GM23338 (cell line): ENCODE measurements at regions not wholly inside any gene's neighbourhood (a gene's known extent, or its start where the extent isn't known, plus 50 kb on each side); places are given as distances from the start of the nearest gene placed in this dataset.

Source experiments
- ATAC-seq: fragments of 200-7000 bp; cut with Tn5 transposase; 3 replicates; pipeline ENCODE4 v1.9.1; 2020
- DNase-seq: peaks from one replicate; pipeline ENCODE4 v3.0.0-alpha.2; 2015; ENCODE audit warnings: low spot score
- H2AFZ ChIP-seq: fragments of 200-600 bp; sonication (generic); 2 replicates; pipeline ENCODE4 v1.8.0; 2016; ENCODE audit warnings: antibody characterized with exemption, mild to moderate bottlenecking, moderate library complexity
- H3F3A ChIP-seq: fragments of 200-600 bp; sonication (generic); replicated peaks from 2 replicates; pipeline ENCODE4 v1.8.0; 2017; ENCODE audit warnings: antibody characterized with exemption, mixed run types, low read depth
- H3K27ac ChIP-seq: fragments of 200-600 bp; sonication (generic); 2 replicates; pipeline ENCODE4 v1.6.1; 2016; ENCODE audit warnings: low read depth
- H3K27me3 ChIP-seq: fragments of 200-600 bp; sonication (generic); 2 replicates; pipeline ENCODE4 v1.8.0; 2016; ENCODE audit warnings: mild to moderate bottlenecking, mixed run types, moderate library complexity; ENCODE audit not compliant: insufficient read depth
- H3K36me3 ChIP-seq: fragments of 200-600 bp; sonication (generic); 2 replicates; pipeline ENCODE4 v1.8.0; 2016; ENCODE audit warnings: mild to moderate bottlenecking; ENCODE audit not compliant: insufficient read depth
- H3K4me1 ChIP-seq: fragments of 200-600 bp; sonication (generic); 2 replicates; pipeline ENCODE4 v1.8.0; 2016; ENCODE audit warnings: mild to moderate bottlenecking, moderate library complexity; ENCODE audit not compliant: insufficient read depth
- H3K4me2 ChIP-seq: fragments of 200-600 bp; sonication (generic); 2 replicates; pipeline ENCODE4 v1.7.1; 2017; ENCODE audit warnings: mixed run types
- H3K4me3 ChIP-seq: fragments of 200-600 bp; sonication (generic); 2 replicates; pipeline ENCODE4 v1.6.1; 2016; ENCODE audit warnings: mixed run types
- H3K79me2 ChIP-seq: fragments of 200-600 bp; sonication (generic); replicated peaks from 2 replicates; pipeline ENCODE4 v1.8.0; 2017; ENCODE audit warnings: mild to moderate bottlenecking; ENCODE audit not compliant: insufficient read depth
- H3K9me2 ChIP-seq: fragments of 200-600 bp; sonication (generic); 2 replicates; pipeline ENCODE4 v1.8.0; 2017; ENCODE audit not compliant: insufficient read depth
- H4K20me1 ChIP-seq: fragments of 200-600 bp; sonication (generic); replicated peaks from 2 replicates; pipeline ENCODE4 v1.8.0; 2017; ENCODE audit warnings: mild to moderate bottlenecking; ENCODE audit not compliant: insufficient read depth
- H3K27ac Mint-ChIP-seq: 2 replicates; pipeline ENCODE4 v1.8.0; 2020; ENCODE audit warnings: inconsistent platforms, mild to moderate bottlenecking, moderate library complexity, mixed read lengths
- H3K27me3 Mint-ChIP-seq: 3 replicates; pipeline ENCODE4 v1.8.0; 2022; ENCODE audit warnings: low read depth, mild to moderate bottlenecking, moderate library complexity, mixed read lengths, inconsistent platforms; ENCODE audit not compliant: insufficient read depth, poor library complexity
- H3K36me3 Mint-ChIP-seq: 3 replicates; pipeline ENCODE4 v1.8.0; 2021; ENCODE audit warnings: low read depth, mild to moderate bottlenecking, inconsistent platforms, moderate library complexity, mixed read lengths
- H3K4me1 Mint-ChIP-seq: 3 replicates; pipeline ENCODE4 v1.8.0; 2020; ENCODE audit warnings: mild to moderate bottlenecking, inconsistent platforms, mixed read lengths
- H3K4me3 Mint-ChIP-seq: 3 replicates; pipeline ENCODE4 v1.8.0; 2021; ENCODE audit warnings: moderate library complexity, mild to moderate bottlenecking, inconsistent platforms, mixed read lengths
- H3K9me3 Mint-ChIP-seq: 3 replicates; pipeline ENCODE4 v1.8.0; 2020; ENCODE audit warnings: moderate library complexity, mild to moderate bottlenecking, inconsistent platforms, mixed read lengths
- CREB1 ChIP-seq: fragments of 250-450 bp; sonication (Bioruptor Pico); IDR thresholded peaks from 2 replicates; pipeline ENCODE4 v1.5.0; 2020; ENCODE audit warnings: low read depth, mild to moderate bottlenecking, moderate library complexity
- ETS1 ChIP-seq: IDR thresholded peaks from 2 replicates; pipeline ENCODE4 v1.6.1; 2016; ENCODE audit warnings: antibody characterized with exemption
- EZH2phosphoT487 ChIP-seq: fragments of 200-600 bp; sonication (generic); IDR thresholded peaks from one replicate; pipeline ENCODE4 v1.8.1; 2018; ENCODE audit warnings: antibody characterized with exemption; ENCODE audit not compliant: unreplicated experiment
- JUNB ChIP-seq: IDR thresholded peaks from one replicate; pipeline ENCODE4 v1.6.1; 2016; ENCODE audit warnings: antibody characterized with exemption; ENCODE audit not compliant: unreplicated experiment
- NANOG ChIP-seq: IDR thresholded peaks from 2 replicates; pipeline ENCODE4 v1.6.1; 2016; ENCODE audit warnings: antibody characterized with exemption, borderline replicate concordance
- REST ChIP-seq: IDR thresholded peaks from one replicate; pipeline ENCODE4 v1.6.1; 2018; ENCODE audit warnings: antibody characterized with exemption; ENCODE audit not compliant: unreplicated experiment
- STAT1 ChIP-seq: IDR thresholded peaks from one replicate; pipeline ENCODE4 v1.6.1; 2016; ENCODE audit warnings: antibody characterized with exemption; ENCODE audit not compliant: unreplicated experiment
- ZNF331 ChIP-seq: fragments of 250-450 bp; sonication (Bioruptor Pico); IDR thresholded peaks from 2 replicates; pipeline ENCODE4 v1.5.0; 2020; ENCODE audit warnings: low read depth, mild to moderate bottlenecking, moderate library complexity
- TF ChIP-seq, protein P1 (sequence below): fragments of 250-450 bp; sonication (Bioruptor Pico); IDR thresholded peaks from 2 replicates; pipeline ENCODE4 v1.5.0; 2020; ENCODE audit warnings: mild to moderate bottlenecking, moderate library complexity
- TF ChIP-seq, protein P2 (sequence below), 2 experiments: fragments of 200-600 bp in 1 of 2; sonication (generic) in 1 of 2; conservative IDR thresholded peaks; 2 replicates each; pipeline versions ENCODE4 v1.5.1 to v1.6.1; 2016 to 2017; ENCODE audit warnings: antibody characterized with exemption in 2 of 2, low read depth in 2 of 2, mild to moderate bottlenecking in 2 of 2, moderate library complexity in 1 of 2

GRCh38 chr17:77675816-77676215 lies 282.7 kb upstream of the TNRC6C start (continued):
- TF ChIP-seq, protein P1, sequence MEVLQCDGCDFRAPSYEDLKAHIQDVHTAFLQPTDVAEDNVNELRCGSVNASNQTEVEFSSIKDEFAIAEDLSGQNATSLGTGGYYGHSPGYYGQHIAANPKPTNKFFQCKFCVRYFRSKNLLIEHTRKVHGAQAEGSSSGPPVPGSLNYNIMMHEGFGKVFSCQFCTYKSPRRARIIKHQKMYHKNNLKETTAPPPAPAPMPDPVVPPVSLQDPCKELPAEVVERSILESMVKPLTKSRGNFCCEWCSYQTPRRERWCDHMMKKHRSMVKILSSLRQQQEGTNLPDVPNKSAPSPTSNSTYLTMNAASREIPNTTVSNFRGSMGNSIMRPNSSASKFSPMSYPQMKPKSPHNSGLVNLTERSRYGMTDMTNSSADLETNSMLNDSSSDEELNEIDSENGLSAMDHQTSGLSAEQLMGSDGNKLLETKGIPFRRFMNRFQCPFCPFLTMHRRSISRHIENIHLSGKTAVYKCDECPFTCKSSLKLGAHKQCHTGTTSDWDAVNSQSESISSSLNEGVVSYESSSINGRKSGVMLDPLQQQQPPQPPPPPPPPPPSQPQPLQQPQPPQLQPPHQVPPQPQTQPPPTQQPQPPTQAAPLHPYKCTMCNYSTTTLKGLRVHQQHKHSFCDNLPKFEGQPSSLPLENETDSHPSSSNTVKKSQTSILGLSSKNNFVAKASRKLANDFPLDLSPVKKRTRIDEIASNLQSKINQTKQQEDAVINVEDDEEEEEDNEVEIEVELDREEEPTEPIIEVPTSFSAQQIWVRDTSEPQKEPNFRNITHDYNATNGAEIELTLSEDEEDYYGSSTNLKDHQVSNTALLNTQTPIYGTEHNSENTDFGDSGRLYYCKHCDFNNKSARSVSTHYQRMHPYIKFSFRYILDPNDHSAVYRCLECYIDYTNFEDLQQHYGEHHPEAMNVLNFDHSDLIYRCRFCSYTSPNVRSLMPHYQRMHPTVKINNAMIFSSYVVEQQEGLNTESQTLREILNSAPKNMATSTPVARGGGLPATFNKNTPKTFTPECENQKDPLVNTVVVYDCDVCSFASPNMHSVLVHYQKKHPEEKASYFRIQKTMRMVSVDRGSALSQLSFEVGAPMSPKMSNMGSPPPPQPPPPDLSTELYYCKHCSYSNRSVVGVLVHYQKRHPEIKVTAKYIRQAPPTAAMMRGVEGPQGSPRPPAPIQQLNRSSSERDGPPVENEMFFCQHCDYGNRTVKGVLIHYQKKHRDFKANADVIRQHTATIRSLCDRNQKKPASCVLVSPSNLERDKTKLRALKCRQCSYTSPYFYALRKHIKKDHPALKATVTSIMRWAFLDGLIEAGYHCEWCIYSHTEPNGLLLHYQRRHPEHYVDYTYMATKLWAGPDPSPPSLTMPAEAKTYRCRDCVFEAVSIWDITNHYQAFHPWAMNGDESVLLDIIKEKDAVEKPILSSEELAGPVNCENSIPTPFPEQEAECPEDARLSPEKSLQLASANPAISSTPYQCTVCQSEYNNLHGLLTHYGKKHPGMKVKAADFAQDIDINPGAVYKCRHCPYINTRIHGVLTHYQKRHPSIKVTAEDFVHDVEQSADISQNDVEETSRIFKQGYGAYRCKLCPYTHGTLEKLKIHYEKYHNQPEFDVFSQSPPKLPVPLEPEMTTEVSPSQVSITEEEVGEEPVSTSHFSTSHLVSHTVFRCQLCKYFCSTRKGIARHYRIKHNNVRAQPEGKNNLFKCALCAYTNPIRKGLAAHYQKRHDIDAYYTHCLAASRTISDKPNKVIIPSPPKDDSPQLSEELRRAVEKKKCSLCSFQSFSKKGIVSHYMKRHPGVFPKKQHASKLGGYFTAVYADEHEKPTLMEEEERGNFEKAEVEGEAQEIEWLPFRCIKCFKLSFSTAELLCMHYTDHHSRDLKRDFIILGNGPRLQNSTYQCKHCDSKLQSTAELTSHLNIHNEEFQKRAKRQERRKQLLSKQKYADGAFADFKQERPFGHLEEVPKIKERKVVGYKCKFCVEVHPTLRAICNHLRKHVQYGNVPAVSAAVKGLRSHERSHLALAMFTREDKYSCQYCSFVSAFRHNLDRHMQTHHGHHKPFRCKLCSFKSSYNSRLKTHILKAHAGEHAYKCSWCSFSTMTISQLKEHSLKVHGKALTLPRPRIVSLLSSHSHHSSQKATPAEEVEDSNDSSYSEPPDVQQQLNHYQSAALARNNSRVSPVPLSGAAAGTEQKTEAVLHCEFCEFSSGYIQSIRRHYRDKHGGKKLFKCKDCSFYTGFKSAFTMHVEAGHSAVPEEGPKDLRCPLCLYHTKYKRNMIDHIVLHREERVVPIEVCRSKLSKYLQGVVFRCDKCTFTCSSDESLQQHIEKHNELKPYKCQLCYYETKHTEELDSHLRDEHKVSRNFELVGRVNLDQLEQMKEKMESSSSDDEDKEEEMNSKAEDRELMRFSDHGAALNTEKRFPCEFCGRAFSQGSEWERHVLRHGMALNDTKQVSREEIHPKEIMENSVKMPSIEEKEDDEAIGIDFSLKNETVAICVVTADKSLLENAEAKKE (CRISPR knock-in tag): no peak
- TF ChIP-seq STAT1: no peak
- TF ChIP-seq NANOG: no peak
- TF ChIP-seq EZH2phosphoT487: no peak
- TF ChIP-seq ZNF331 (CRISPR knock-in tag): no peak
- no peak for TF ChIP-seq ETS1
- TF ChIP-seq, protein P2, sequence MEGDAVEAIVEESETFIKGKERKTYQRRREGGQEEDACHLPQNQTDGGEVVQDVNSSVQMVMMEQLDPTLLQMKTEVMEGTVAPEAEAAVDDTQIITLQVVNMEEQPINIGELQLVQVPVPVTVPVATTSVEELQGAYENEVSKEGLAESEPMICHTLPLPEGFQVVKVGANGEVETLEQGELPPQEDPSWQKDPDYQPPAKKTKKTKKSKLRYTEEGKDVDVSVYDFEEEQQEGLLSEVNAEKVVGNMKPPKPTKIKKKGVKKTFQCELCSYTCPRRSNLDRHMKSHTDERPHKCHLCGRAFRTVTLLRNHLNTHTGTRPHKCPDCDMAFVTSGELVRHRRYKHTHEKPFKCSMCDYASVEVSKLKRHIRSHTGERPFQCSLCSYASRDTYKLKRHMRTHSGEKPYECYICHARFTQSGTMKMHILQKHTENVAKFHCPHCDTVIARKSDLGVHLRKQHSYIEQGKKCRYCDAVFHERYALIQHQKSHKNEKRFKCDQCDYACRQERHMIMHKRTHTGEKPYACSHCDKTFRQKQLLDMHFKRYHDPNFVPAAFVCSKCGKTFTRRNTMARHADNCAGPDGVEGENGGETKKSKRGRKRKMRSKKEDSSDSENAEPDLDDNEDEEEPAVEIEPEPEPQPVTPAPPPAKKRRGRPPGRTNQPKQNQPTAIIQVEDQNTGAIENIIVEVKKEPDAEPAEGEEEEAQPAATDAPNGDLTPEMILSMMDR (conservative IDR thresholded peaks at IDR 0.05; ENCODE audit: low read depth in 2 of 2): no peak

DNA sequence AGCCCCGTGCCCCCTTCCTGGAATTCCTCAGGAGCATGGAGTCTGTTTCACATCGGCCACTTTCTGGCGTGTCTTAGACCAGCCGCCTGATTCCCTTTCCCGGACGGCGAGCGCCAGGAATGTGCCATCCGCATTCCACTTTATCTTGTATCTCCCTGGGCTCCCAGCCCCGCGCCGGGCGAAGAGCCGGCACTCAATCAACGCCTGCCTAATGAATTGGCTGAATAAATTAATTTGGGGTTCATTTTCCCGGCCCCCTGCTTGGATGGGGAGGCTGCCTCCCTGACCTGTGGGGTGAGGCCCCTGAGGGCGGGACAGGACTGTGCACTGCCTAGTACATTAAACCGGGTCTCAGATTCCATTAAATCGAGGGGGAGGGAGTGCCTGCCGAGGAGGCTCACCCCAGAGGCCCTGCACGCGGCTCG lies 282.3 kb upstream of the TNRC6C start:
- Histone ChIP-seq H3K9me2 (no peaks in the 10 kb centered on the region), H3K27me3 (no peaks in the 10 kb centered on the region), H3K4me2 (no peak overlapping the region), H3K36me3 (no peaks in the 10 kb centered on the region), H3K27ac (no peak overlapping the region), H3K4me3 (no peak overlapping the region), H3F3A (no peaks in the 10 kb centered on the region), H3K79me2 (no peaks in the 10 kb centered on the region), H4K20me1 (no peaks in the 10 kb centered on the region), H3K4me1 (no peaks in the 10 kb centered on the region), H2AFZ (no peak overlapping the region)
- ATAC-seq (no peak), DNase-seq (no peak)
- peaks cover 5% of the 10 kb centered on the region for H3K27me3 Mint-ChIP-seq
- H3K9me3 Mint-ChIP-seq: no peaks in the 10 kb centered on the region; the same call in 2 of the 3 replicates
- H3K4me3 Mint-ChIP-seq: no peak overlapping the region
- peaks cover 14% of the 10 kb centered on the region for H3K4me1 Mint-ChIP-seq
- H3K27ac Mint-ChIP-seq: no peak overlapping the region
- no peaks in the 10 kb centered on the region; the same call in 2 of the 3 replicates for H3K36me3 Mint-ChIP-seq
- no peak for TF ChIP-seq JUNB
- TF ChIP-seq REST: no peak
- no peak for TF ChIP-seq ZNF331 (CRISPR knock-in tag)
- TF ChIP-seq, protein P2 (conservative IDR thresholded peaks at IDR 0.05; ENCODE audit: low read depth in 2 of 2): no peak
- no peak for TF ChIP-seq CREB1 (CRISPR knock-in tag)
